Vagina (tissue), 2 donors: ENCODE measurements at regions not wholly inside any gene's neighbourhood (a gene's known extent, or its start where the extent isn't known, plus 50 kb on each side); places are given as distances from the start of the nearest gene placed in this dataset.

ENCODE experiments used
- CTCF ChIP-seq, 3 experiments: fragments of 450-650 bp in 2 of 3; fragments of 200-600 bp in 1 of 3; sonication (generic) in 1 of 3; IDR thresholded peaks; one replicate each; pipeline ENCODE4 v1.5.1; 2017 to 2019; ENCODE audit warnings: antibody characterized with exemption in 3 of 3, mild to moderate bottlenecking in 2 of 3, moderate library complexity in 2 of 3
- POLR2A ChIP-seq, 2 donors: fragments of 450-650 bp; IDR thresholded peaks; one replicate each; pipeline ENCODE4 v1.6.1; 2017; ENCODE audit warnings: antibody characterized with exemption in 2 of 2, mild to moderate bottlenecking in 2 of 2, moderate library complexity in 2 of 2
- POLR2AphosphoS5 ChIP-seq, 2 donors: sonication (generic); formaldehyde crosslinking; IDR thresholded peaks; one replicate each; pipeline ENCODE4 v1.9.0; 2017; ENCODE audit warnings: antibody characterized with exemption in 2 of 2, mild to moderate bottlenecking in 2 of 2, low read depth in 1 of 2; ENCODE audit not compliant: insufficient read depth in 1 of 2

- no peak for TF ChIP-seq CTCF (IDR thresholded peaks at IDR 0.05)
- TF ChIP-seq POLR2AphosphoS5 (IDR thresholded peaks at IDR 0.05; ENCODE audit: insufficient read depth in 1 of 2, low read depth in 1 of 2): no peak
- no peak for TF ChIP-seq POLR2A (IDR thresholded peaks at IDR 0.05)
These were observed 112.2 kb downstream of the SKIDA1 start for GRCh38 chr10:21413268-21413667.
